Body of pancreas (tissue), 4 donors: ENCODE measurements at regions not wholly inside any gene's neighbourhood (a gene's known extent, or its start where the extent isn't known, plus 50 kb on each side); places are given as distances from the start of the nearest gene placed in this dataset.

Experiments used
- POLR2A ChIP-seq, 3 donors: fragments of 450-650 bp; IDR thresholded peaks; one replicate each; pipeline ENCODE4 v1.6.1; 2016; ENCODE audit warnings: antibody characterized with exemption in 3 of 3, mild to moderate bottlenecking in 2 of 3
- TF ChIP-seq, protein P1 (sequence below), 7 experiments: fragments of 450-650 bp in 4 of 7; fragments of 200-600 bp in 3 of 7; sonication (generic) in 3 of 7; IDR thresholded peaks; one replicate each; pipeline ENCODE4 v1.5.1; 2016 to 2019; ENCODE audit warnings: antibody characterized with exemption in 7 of 7

DNA sequence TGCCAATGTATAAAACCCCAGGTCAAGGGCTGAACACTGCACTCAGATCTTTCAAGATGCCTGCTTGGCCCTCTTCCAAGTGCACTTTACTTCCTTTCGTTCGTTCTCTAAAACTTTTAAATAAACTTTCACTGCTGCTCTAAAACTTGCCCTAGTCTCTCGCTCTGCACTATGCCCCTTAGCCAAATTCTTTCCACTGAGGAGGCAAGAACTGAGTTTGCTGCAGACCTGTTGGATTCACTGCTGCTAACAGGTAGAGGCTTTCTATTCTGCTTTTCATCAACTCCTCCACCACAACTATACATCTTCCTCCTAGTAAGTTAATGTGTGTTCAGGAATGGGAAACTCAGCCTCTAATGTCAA is 467.9 kb downstream of the MBD2 start:
- TF ChIP-seq POLR2A (IDR thresholded peaks at IDR 0.05) = no peak
- TF ChIP-seq, protein P1, sequence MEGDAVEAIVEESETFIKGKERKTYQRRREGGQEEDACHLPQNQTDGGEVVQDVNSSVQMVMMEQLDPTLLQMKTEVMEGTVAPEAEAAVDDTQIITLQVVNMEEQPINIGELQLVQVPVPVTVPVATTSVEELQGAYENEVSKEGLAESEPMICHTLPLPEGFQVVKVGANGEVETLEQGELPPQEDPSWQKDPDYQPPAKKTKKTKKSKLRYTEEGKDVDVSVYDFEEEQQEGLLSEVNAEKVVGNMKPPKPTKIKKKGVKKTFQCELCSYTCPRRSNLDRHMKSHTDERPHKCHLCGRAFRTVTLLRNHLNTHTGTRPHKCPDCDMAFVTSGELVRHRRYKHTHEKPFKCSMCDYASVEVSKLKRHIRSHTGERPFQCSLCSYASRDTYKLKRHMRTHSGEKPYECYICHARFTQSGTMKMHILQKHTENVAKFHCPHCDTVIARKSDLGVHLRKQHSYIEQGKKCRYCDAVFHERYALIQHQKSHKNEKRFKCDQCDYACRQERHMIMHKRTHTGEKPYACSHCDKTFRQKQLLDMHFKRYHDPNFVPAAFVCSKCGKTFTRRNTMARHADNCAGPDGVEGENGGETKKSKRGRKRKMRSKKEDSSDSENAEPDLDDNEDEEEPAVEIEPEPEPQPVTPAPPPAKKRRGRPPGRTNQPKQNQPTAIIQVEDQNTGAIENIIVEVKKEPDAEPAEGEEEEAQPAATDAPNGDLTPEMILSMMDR (IDR thresholded peaks at IDR 0.05) = no peak
